ENCODE measurements at regions not wholly inside any gene's neighbourhood (a gene's known extent, or its start where the extent isn't known, plus 50 kb on each side); places are given as distances from the start of the nearest gene placed in this dataset.

DNA sequence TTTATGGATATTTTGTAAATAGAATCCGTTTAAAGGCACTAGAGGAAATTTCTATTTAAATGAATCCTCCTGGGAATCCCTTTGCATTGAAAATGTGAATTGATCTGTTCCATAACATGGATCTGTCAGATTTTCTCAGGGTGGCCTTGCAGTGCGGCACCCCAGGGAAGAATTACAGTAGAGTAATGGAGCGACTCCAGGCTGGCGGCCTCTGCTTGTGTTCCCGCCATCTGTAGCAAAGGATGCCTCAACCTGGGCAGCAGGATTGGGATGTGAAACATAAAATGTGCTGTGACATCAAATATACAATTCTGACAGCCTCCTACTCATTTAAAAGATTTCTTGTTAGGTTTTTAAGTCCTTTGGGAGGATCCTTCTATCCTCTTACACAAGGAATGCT, 115.9 kb downstream of the RHOU start:
- Mint-ChIP-seq H3K36me3 (no peaks in the 10 kb centered on the region), H3K27me3 (ENCODE audit: low read depth in 2 of 2) (peaks cover 3 to 14% of the 10 kb centered on the region in 2 donors), H3K4me3 (no peak overlapping the region), H3K27ac (no peak overlapping the region), H3K4me1 (no peaks in the 10 kb centered on the region), H3K9me3 (no peaks in the 10 kb centered on the region)
- no peak for ATAC-seq
- intact Hi-C loops (cut with micrococcal nuclease), result no loop called here
- H3K9me3 ChIP-seq (ENCODE audit: control insufficient read depth, insufficient read depth, low read length), result peaks cover 5% of the 10 kb centered on the region
- WGBS (ENCODE audit: insufficient coverage), result 94% methylated on average over 5 of the region's 5 CpGs
- no peaks in the 10 kb centered on the region for H3K27me3 ChIP-seq (ENCODE audit: control insufficient read depth, insufficient read depth, low read length)
- TF ChIP-seq, protein P1, sequence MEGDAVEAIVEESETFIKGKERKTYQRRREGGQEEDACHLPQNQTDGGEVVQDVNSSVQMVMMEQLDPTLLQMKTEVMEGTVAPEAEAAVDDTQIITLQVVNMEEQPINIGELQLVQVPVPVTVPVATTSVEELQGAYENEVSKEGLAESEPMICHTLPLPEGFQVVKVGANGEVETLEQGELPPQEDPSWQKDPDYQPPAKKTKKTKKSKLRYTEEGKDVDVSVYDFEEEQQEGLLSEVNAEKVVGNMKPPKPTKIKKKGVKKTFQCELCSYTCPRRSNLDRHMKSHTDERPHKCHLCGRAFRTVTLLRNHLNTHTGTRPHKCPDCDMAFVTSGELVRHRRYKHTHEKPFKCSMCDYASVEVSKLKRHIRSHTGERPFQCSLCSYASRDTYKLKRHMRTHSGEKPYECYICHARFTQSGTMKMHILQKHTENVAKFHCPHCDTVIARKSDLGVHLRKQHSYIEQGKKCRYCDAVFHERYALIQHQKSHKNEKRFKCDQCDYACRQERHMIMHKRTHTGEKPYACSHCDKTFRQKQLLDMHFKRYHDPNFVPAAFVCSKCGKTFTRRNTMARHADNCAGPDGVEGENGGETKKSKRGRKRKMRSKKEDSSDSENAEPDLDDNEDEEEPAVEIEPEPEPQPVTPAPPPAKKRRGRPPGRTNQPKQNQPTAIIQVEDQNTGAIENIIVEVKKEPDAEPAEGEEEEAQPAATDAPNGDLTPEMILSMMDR (IDR thresholded peaks at IDR 0.05), result no peak
- no peaks in the 10 kb centered on the region for H3K36me3 ChIP-seq (ENCODE audit: control insufficient read depth, insufficient read depth, low read length)
- no peak for DNase-seq
- no peak overlapping the region for H3K27ac ChIP-seq (ENCODE audit: low read length)
- no peak overlapping the region for H3K4me3 ChIP-seq (ENCODE audit: low read length)
- peaks cover 3% of the 10 kb centered on the region for H3K4me1 ChIP-seq (ENCODE audit: control insufficient read depth, insufficient read depth, low read length)

DNA sequence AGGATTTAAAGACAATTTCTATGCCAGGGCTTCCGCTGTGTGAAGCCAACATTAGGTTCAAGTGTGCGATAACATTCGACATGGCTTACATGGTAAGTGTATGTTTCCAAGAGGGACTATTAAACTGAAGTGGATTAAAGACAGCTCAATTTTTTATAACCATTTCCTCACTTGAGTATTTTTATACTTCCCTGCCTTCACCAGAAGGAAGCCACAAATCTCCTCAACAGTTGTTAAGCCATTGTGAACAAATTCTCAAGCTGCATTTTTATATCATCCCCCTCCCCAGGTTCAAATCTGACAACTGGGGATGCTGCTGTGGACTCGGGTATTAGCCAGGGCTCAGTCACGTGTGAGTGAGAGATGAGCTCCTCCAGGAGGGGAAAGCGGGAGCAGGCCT, 116.3 kb downstream of the RHOU start:
- Mint-ChIP-seq H3K4me1 (no peaks in the 10 kb centered on the region), H3K9me3 (no peaks in the 10 kb centered on the region), H3K4me3 (no peak overlapping the region), H3K27ac (no peak overlapping the region), H3K36me3 (no peaks in the 10 kb centered on the region), H3K27me3 (ENCODE audit: low read depth in 2 of 2) (peaks cover 5 to 19% of the 10 kb centered on the region in 2 donors)
- DNase-seq, result no peak
- ATAC-seq, result no peak
- TF ChIP-seq, protein P1 (IDR thresholded peaks at IDR 0.05), result no peak
- Histone ChIP-seq H3K27ac (ENCODE audit: low read length) (no peak overlapping the region), H3K9me3 (ENCODE audit: control insufficient read depth, insufficient read depth, low read length) (peaks cover 5% of the 10 kb centered on the region), H3K36me3 (ENCODE audit: control insufficient read depth, insufficient read depth, low read length) (no peaks in the 10 kb centered on the region), H3K4me1 (ENCODE audit: control insufficient read depth, insufficient read depth, low read length) (peaks cover 3% of the 10 kb centered on the region), H3K27me3 (ENCODE audit: control insufficient read depth, insufficient read depth, low read length) (no peaks in the 10 kb centered on the region), H3K4me3 (ENCODE audit: low read length) (no peak overlapping the region)
- intact Hi-C loops (cut with micrococcal nuclease), result no loop called here
- 56% methylated on average over 3 of the region's 6 CpGs for WGBS (ENCODE audit: insufficient coverage)

DNA sequence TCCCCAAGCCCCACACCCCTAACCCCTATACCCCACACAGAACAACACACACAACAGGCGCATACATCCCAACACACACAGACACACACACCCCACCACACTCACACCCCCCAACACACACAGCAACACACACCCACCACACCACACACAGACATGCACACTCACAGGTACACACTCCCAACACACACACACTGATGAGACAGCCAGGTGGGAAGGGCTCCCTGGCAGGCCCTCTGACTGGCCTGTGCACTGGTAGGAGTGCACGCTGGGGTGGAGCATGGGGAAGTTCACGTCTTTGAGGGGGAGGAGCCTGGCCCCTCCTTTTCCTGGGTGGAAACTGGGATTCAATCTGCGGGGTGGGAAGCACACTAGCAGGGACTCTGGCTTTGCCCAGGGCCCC, 116.7 kb downstream of the RHOU start:
- DNase-seq, result no peak
- H3K4me3 ChIP-seq (ENCODE audit: low read length), result no peak overlapping the region
- WGBS (ENCODE audit: insufficient coverage), result 45% methylated on average over 4 of the region's 4 CpGs
- intact Hi-C loops (cut with micrococcal nuclease), result no loop called here
- peaks cover 3% of the 10 kb centered on the region for H3K4me1 ChIP-seq (ENCODE audit: control insufficient read depth, insufficient read depth, low read length)
- H3K27ac ChIP-seq (ENCODE audit: low read length), result no peak overlapping the region
- H3K36me3 ChIP-seq (ENCODE audit: control insufficient read depth, insufficient read depth, low read length), result no peaks in the 10 kb centered on the region
- Mint-ChIP-seq H3K9me3 (no peaks in the 10 kb centered on the region), H3K4me1 (no peaks in the 10 kb centered on the region), H3K27ac (no peak overlapping the region), H3K27me3 (ENCODE audit: low read depth in 2 of 2) (peaks cover 5 to 21% of the 10 kb centered on the region in 2 donors), H3K36me3 (no peaks in the 10 kb centered on the region), H3K4me3 (no peak overlapping the region)
- ATAC-seq, result no peak
- H3K27me3 ChIP-seq (ENCODE audit: control insufficient read depth, insufficient read depth, low read length), result no peaks in the 10 kb centered on the region
- H3K9me3 ChIP-seq (ENCODE audit: control insufficient read depth, insufficient read depth, low read length), result peaks cover 5% of the 10 kb centered on the region
- TF ChIP-seq, protein P1 (IDR thresholded peaks at IDR 0.05), result no peak

DNA sequence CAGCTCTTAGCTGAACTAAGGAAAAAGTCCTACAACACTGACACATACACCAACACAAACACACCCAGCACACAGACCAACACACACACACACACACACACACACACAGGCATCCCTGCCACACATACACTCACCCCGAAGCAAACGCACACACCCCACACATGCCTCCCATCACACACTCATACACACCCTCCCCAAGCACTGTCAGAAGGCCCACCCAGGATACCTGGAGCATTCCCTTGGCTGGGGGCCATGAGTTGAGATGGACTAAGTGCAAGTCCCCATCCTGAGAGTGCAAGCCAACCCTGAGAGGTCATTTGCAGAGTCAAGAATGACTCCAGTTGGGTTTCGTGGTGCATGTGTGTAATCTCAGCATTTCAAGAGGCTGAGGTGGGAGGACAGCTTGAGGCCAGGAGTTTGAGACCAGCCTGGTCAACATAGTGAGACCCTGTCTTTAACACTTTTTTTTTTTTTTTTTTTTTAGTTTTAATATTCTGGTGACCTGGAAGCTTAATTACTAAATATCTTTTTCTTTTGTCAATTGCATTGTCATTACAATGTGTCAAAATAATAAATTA, 117.3 kb downstream of the RHOU start:
- no peaks in the 10 kb centered on the region for H3K27me3 ChIP-seq (ENCODE audit: control insufficient read depth, insufficient read depth, low read length)
- H3K27me3 Mint-ChIP-seq (ENCODE audit: low read depth in 2 of 2), result peaks cover 5 to 21% of the 10 kb centered on the region in 2 donors
- H3K36me3 Mint-ChIP-seq, result no peaks in the 10 kb centered on the region
- peaks cover 5% of the 10 kb centered on the region for H3K9me3 ChIP-seq (ENCODE audit: control insufficient read depth, insufficient read depth, low read length)
- H3K4me3 Mint-ChIP-seq, result no peak overlapping the region
- intact Hi-C loops (cut with micrococcal nuclease), result no loop called here
- TF ChIP-seq, protein P1 (IDR thresholded peaks at IDR 0.05), result no peak
- H3K4me1 Mint-ChIP-seq, result no peaks in the 10 kb centered on the region
- no peak overlapping the region for H3K27ac ChIP-seq (ENCODE audit: low read length)
- no peaks in the 10 kb centered on the region for H3K36me3 ChIP-seq (ENCODE audit: control insufficient read depth, insufficient read depth, low read length)
- 90% methylated on average over 3 of the region's 3 CpGs for WGBS (ENCODE audit: insufficient coverage)
- no peak overlapping the region for H3K4me3 ChIP-seq (ENCODE audit: low read length)
- H3K4me1 ChIP-seq (ENCODE audit: control insufficient read depth, insufficient read depth, low read length), result peaks cover 3% of the 10 kb centered on the region
- peak in 1 of 3 donors; percentile 39 for ATAC-seq
- no peak overlapping the region for H3K27ac Mint-ChIP-seq
- no peak for DNase-seq
- no peaks in the 10 kb centered on the region for H3K9me3 Mint-ChIP-seq
